Endothelial cell (in vitro differentiated cells): ENCODE measurements at regions not wholly inside any gene's neighbourhood (a gene's known extent, or its start where the extent isn't known, plus 50 kb on each side); places are given as distances from the start of the nearest gene placed in this dataset.
A peak's percentile ranks its signal among the peaks of the same experiment; 100 is the strongest.

ENCODE experiments used
- DNase-seq: peaks from one replicate; pipeline ENCODE4 v3.0.0; 2021; ENCODE audit warnings: low spot score
- H3K27ac Mint-ChIP-seq: one replicate; pipeline ENCODE4 v1.8.0; 2021; ENCODE audit warnings: mixed read lengths, inconsistent platforms; ENCODE audit not compliant: unreplicated experiment
- H3K27me3 Mint-ChIP-seq: one replicate; pipeline ENCODE4 v1.8.0; 2021; ENCODE audit warnings: mild to moderate bottlenecking, moderate library complexity, mixed read lengths, inconsistent platforms; ENCODE audit not compliant: unreplicated experiment
- H3K36me3 Mint-ChIP-seq: one replicate; pipeline ENCODE4 v1.8.0; 2021; ENCODE audit warnings: mild to moderate bottlenecking, low read depth, mixed read lengths, inconsistent platforms; ENCODE audit not compliant: unreplicated experiment
- H3K4me1 Mint-ChIP-seq: one replicate; pipeline ENCODE4 v1.8.0; 2021; ENCODE audit warnings: mild to moderate bottlenecking, mixed read lengths, inconsistent platforms; ENCODE audit not compliant: unreplicated experiment
- H3K4me3 Mint-ChIP-seq: one replicate; pipeline ENCODE4 v1.8.0; 2021; ENCODE audit warnings: mild to moderate bottlenecking, mixed read lengths, inconsistent platforms; ENCODE audit not compliant: unreplicated experiment
- H3K9me3 Mint-ChIP-seq: one replicate; pipeline ENCODE4 v1.8.0; 2021; ENCODE audit warnings: mixed read lengths, inconsistent platforms; ENCODE audit not compliant: unreplicated experiment
- TF ChIP-seq, protein P1 (sequence below): fragments of 200-600 bp; sonication (generic); IDR thresholded peaks from one replicate; pipeline ENCODE4 v1.5.0; 2021; ENCODE audit warnings: antibody characterized with exemption; ENCODE audit not compliant: unreplicated experiment

DNA sequence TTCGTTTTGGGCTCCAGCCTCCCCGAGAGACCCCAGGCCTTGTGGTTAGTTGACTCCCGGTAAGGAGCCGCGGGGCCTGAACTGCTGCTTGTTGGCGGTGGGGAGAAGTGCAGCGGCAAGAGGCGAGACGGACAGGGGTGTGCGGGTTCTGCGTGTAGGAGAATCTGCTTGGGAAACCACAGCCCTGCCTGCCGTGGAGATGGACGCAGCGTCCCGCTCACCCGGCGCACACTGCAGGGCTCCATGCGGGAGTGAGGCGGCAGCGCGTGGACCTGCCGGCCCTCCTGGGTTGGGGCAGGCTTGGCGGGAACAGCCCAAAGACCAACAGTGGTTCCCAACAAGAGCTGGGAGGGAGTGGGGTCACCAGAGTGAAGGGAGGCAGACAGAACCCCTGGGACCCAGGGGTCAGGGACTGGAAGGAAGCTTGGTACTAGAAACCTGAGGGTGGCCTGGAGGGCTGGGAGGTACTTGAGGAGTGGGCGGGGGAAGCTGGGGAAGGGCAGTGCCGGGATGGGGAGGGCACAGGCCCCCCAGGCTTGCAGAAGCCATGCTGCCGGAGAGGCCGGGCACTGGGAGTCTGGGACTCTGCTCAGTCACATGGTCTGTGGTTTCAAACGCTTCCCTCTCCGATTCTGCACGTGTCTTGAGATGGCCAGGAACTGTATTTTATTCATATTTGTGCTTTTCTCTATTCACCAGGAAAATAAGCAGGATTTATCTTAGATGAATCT lies 70.8 kb downstream of the RGS12 start:
- Mint-ChIP-seq H3K4me1 (peaks cover 34% of the 10 kb centered on the region), H3K36me3 (peaks cover 10% of the 10 kb centered on the region), H3K4me3 (no peak overlapping the region), H3K27me3 (peaks cover 27% of the 10 kb centered on the region), H3K27ac (peak overlapping the region; percentile 72), H3K9me3 (no peaks in the 10 kb centered on the region)
- DNase-seq, result no peak
- TF ChIP-seq, protein P1, sequence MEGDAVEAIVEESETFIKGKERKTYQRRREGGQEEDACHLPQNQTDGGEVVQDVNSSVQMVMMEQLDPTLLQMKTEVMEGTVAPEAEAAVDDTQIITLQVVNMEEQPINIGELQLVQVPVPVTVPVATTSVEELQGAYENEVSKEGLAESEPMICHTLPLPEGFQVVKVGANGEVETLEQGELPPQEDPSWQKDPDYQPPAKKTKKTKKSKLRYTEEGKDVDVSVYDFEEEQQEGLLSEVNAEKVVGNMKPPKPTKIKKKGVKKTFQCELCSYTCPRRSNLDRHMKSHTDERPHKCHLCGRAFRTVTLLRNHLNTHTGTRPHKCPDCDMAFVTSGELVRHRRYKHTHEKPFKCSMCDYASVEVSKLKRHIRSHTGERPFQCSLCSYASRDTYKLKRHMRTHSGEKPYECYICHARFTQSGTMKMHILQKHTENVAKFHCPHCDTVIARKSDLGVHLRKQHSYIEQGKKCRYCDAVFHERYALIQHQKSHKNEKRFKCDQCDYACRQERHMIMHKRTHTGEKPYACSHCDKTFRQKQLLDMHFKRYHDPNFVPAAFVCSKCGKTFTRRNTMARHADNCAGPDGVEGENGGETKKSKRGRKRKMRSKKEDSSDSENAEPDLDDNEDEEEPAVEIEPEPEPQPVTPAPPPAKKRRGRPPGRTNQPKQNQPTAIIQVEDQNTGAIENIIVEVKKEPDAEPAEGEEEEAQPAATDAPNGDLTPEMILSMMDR, result no peak

GRCh38 chr4:3364199-3364598 lies 71.4 kb downstream of the RGS12 start:
- no peak for DNase-seq
- Mint-ChIP-seq H3K4me3 (no peak overlapping the region), H3K4me1 (peaks cover 35% of the 10 kb centered on the region), H3K36me3 (peaks cover 10% of the 10 kb centered on the region), H3K9me3 (no peaks in the 10 kb centered on the region), H3K27me3 (peaks cover 27% of the 10 kb centered on the region), H3K27ac (no peak overlapping the region)
- TF ChIP-seq, protein P1, result no peak

DNA sequence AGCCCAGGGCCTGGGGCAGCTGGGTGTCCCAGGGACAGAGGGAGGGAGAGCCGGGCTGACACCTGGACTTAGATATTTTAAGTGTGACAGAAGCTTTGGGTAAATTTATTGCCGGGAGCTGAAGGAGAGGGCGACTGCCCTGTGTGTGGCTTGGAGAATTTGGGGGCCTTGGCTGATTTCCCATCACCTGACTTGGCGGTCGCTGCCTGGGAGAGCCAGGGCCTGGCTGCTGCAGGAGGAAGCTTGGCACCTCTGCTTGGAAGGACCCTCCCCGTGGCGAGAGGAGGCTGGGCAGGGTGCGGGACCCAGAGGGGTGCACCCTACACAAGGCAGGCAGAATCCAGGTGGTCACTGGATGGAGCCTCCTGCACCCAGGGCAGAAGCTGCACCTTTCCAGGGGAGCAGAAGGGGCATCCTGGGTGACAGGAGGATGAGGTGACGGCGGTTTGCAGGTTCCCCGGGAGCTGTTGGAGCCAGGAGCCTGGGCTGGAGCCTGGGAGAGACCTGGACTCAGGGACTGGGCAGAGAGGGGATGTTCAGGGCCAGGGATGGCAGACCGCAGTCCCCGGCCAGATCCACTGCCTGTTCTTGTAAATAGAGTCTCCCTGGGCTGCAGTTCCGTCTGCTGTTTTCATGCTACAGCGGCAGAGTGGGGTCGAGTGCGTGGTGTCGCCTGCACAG lies 72.0 kb downstream of the RGS12 start:
- Mint-ChIP-seq H3K27ac (no peak overlapping the region), H3K9me3 (no peaks in the 10 kb centered on the region), H3K36me3 (peaks cover 10% of the 10 kb centered on the region), H3K4me1 (peaks cover 40% of the 10 kb centered on the region), H3K4me3 (no peak overlapping the region), H3K27me3 (peaks cover 27% of the 10 kb centered on the region)
- DNase-seq, result no peak
- TF ChIP-seq, protein P1, result no peak

- H3K36me3 Mint-ChIP-seq, result peaks cover 10% of the 10 kb centered on the region
- H3K4me3 Mint-ChIP-seq, result no peak overlapping the region
- H3K9me3 Mint-ChIP-seq, result no peaks in the 10 kb centered on the region
- peaks cover 25% of the 10 kb centered on the region for H3K27me3 Mint-ChIP-seq
- TF ChIP-seq, protein P1, result no peak
- H3K27ac Mint-ChIP-seq, result no peak overlapping the region
- H3K4me1 Mint-ChIP-seq, result peaks cover 43% of the 10 kb centered on the region
- DNase-seq, result no peak
Measured at GRCh38 chr4:3365326-3365725, 72.5 kb downstream of the RGS12 start.
